Endothelial cell of umbilical vein (primary cell): ENCODE measurements at regions not wholly inside any gene's neighbourhood (a gene's known extent, or its start where the extent isn't known, plus 50 kb on each side); places are given as distances from the start of the nearest gene placed in this dataset.

Experiments used
- BruUV-seq: library from RNA; stranded (reverse); fragments of 400-500 nt; replicated peaks from 2 replicates; lab custom pipeline; 2021; lab: Mats Ljungman, UMichigan
- CTCF ChIA-PET: fragments of 300-600, 350-600 bp; sonication (Branson Sonifier 250); formaldehyde crosslinking; loops from one replicate; lab custom pipeline; 2021; ENCODE audit warnings: antibody characterized with exemption, inconsistent platforms; lab: Charles Lee
- POLR2A ChIA-PET: fragments of 300-600, 350-600 bp; sonication (Branson Sonifier 250); formaldehyde crosslinking; loops from one replicate; lab custom pipeline; 2021; ENCODE audit warnings: antibody characterized with exemption, inconsistent platforms; lab: Charles Lee
- DNase-seq: peaks from one replicate; pipeline ENCODE4 v3.0.0-alpha.2; 2011; ENCODE audit warnings: low read depth, low spot score
- FAIRE-seq: peaks from 2 replicates; lab custom pipeline; 2011; peaks lifted over from hg19 to GRCh38; lab: Jason Lieb, UNC
- H2AFZ ChIP-seq: 2 replicates; pipeline ENCODE4 v1.6.0; 2012; ENCODE audit warnings: low read depth, low read length, control low read depth, inconsistent platforms
- H3K27ac ChIP-seq: 2 replicates; pipeline ENCODE4 v1.5.1; 2011; ENCODE audit warnings: low read depth, mild to moderate bottlenecking, control low read depth, low read length, moderate library complexity; ENCODE audit not compliant: insufficient read depth
- H3K27me3 ChIP-seq, 2 experiments: 2 replicates each; pipeline versions ENCODE4 v1.6.0 to v1.6.1; 2011; ENCODE audit warnings: low read length in 2 of 2, mixed read lengths in 1 of 2; ENCODE audit not compliant: control insufficient read depth in 2 of 2, insufficient read depth in 2 of 2
- H3K36me3 ChIP-seq, 2 experiments: 2 replicates in 1 of 2; 3 replicates in 1 of 2; pipeline ENCODE4 v1.5.1; 2011; ENCODE audit warnings: low read length in 2 of 2, mild to moderate bottlenecking in 1 of 2, moderate library complexity in 1 of 2; ENCODE audit not compliant: control insufficient read depth in 2 of 2, insufficient read depth in 2 of 2; ENCODE audit errors: extremely low read depth in 1 of 2
- H3K4me1 ChIP-seq: 3 replicates; pipeline ENCODE4 v1.5.1; 2011; ENCODE audit warnings: mild to moderate bottlenecking, low read length; ENCODE audit not compliant: control insufficient read depth, insufficient read depth; ENCODE audit errors: extremely low read depth
- H3K4me2 ChIP-seq: 2 replicates; pipeline ENCODE4 v1.6.1; 2011; ENCODE audit warnings: low read length, control low read depth, mixed read lengths; ENCODE audit not compliant: insufficient read depth
- H3K4me3 ChIP-seq, 3 experiments: fragments of 200-600 bp in 1 of 3; sonication (generic), shearing (Covaris generic) in 1 of 3; replicated peaks in 1 of 3; 2 replicates each; pipeline ENCODE4 v1.5.1; 2011 to 2016; ENCODE audit warnings: control low read depth in 3 of 3, low read length in 3 of 3, mild to moderate bottlenecking in 2 of 3, inconsistent platforms in 1 of 3, low read depth in 1 of 3, moderate library complexity in 1 of 3; ENCODE audit not compliant: insufficient read depth in 1 of 3
- H3K79me2 ChIP-seq: 2 replicates; pipeline ENCODE4 v1.6.0; 2012; ENCODE audit warnings: low read length, inconsistent platforms; ENCODE audit not compliant: control insufficient read depth, insufficient read depth
- H3K9ac ChIP-seq: replicated peaks from 2 replicates; pipeline ENCODE3; 2011; ENCODE audit warnings: low read length, control low read depth; ENCODE audit not compliant: insufficient read depth; ENCODE audit errors: extremely low read depth
- H3K9me1 ChIP-seq: replicated peaks from 3 replicates; pipeline ENCODE4 v1.6.0; 2011; ENCODE audit warnings: mild to moderate bottlenecking, low read length; ENCODE audit not compliant: control insufficient read depth, insufficient read depth; ENCODE audit errors: extremely low read depth
- H3K9me3 ChIP-seq: replicated peaks from 2 replicates; pipeline ENCODE4 v1.5.1; 2012; ENCODE audit warnings: low read length, inconsistent platforms; ENCODE audit not compliant: control insufficient read depth, insufficient read depth
- H4K20me1 ChIP-seq: replicated peaks from 2 replicates; pipeline ENCODE3; 2011; ENCODE audit warnings: mild to moderate bottlenecking, low read length; ENCODE audit not compliant: control insufficient read depth, insufficient read depth; ENCODE audit errors: extremely low read depth
- CTCF ChIP-seq, 2 donors: IDR thresholded peaks; 1 replicate in 1 of 2; 2 replicates in 1 of 2; pipeline ENCODE4 v1.5.1; 2011; ENCODE audit warnings: low read length in 2 of 2, mild to moderate bottlenecking in 2 of 2, moderate library complexity in 2 of 2, control low read depth in 1 of 2, inconsistent platforms in 1 of 2, low read depth in 1 of 2; ENCODE audit not compliant: insufficient read depth in 1 of 2; ENCODE audit errors: extremely low read depth in 1 of 2
- EZH2 ChIP-seq: IDR thresholded peaks from 2 replicates; pipeline ENCODE4 v1.6.1; 2012; ENCODE audit warnings: borderline replicate concordance, low read depth, mild to moderate bottlenecking, moderate library complexity, low read length, inconsistent platforms; ENCODE audit not compliant: severe bottlenecking
- GATA2 ChIP-seq: IDR thresholded peaks from 2 replicates; pipeline ENCODE4 v1.7.0; 2011; ENCODE audit warnings: low read depth, mild to moderate bottlenecking, moderate library complexity, mixed read lengths, low read length; ENCODE audit not compliant: insufficient read length, insufficient read depth
- JUN ChIP-seq: IDR thresholded peaks from 2 replicates; pipeline ENCODE4 v1.6.1; 2011; ENCODE audit warnings: borderline replicate concordance, low read depth; ENCODE audit not compliant: insufficient read length, insufficient read depth
- MYC ChIP-seq: IDR thresholded peaks from one replicate; pipeline ENCODE4 v1.6.1; 2011; ENCODE audit warnings: mild to moderate bottlenecking, low read depth, low read length
- POLR2AphosphoS5 ChIP-seq: IDR thresholded peaks from 2 replicates; pipeline ENCODE4 v1.6.1; 2012; ENCODE audit warnings: low read depth, mild to moderate bottlenecking, control low read depth, low read length, moderate library complexity; ENCODE audit not compliant: insufficient read depth
- dilution Hi-C: fragments of 300-500 bp; cut with MboI; formaldehyde crosslinking; loops from one replicate; pipeline ENCODE4 v1.15.0; 2019; ENCODE audit warnings: low sequenced_read_pairs; ENCODE audit not compliant: extremely low pct_ligation_motif_present
- intact Hi-C: fragments of 100-400 bp; cut with micrococcal nuclease; formaldehyde crosslinking; loops from one replicate; pipeline ENCODE4 v1.10.0; 2022

GRCh38 chr2:37466533-37467222, 122.2 kb downstream of the QPCT start:
- H3K36me3 ChIP-seq: no peaks in the 10 kb centered on the region
- H4K20me1 ChIP-seq: no peaks in the 10 kb centered on the region
- no peaks in the 10 kb centered on the region for H3K9me1 ChIP-seq
- dilution Hi-C loops: no loop called here
- no peaks in the 10 kb centered on the region for H3K79me2 ChIP-seq
- BruUV-seq: no TSS peak
- no peak overlapping the region for H3K4me3 ChIP-seq
- ChIA-PET POLR2A (no interaction called here), CTCF (interaction anchor here (0.9 to 3.3 kb wide), 4 partner anchors 11 to 411 kb away, joined by 3 to 13 read pairs (median 4); no protein-coding TSS in a partner anchor)
- no peaks in the 10 kb centered on the region for H3K4me1 ChIP-seq
- TF ChIP-seq EZH2: no peak
- no peak for TF ChIP-seq GATA2
- no peak for TF ChIP-seq MYC
- no peak for TF ChIP-seq CTCF (IDR thresholded peaks at IDR 0.05; ENCODE audit: extremely low read depth in 1 of 2, insufficient read depth in 1 of 2, low read depth in 1 of 2, low read length in 2 of 2)
- TF ChIP-seq POLR2AphosphoS5: no peak
- TF ChIP-seq JUN: no peak
- DNase-seq: no peak
- no peak overlapping the region for H3K4me2 ChIP-seq
- no peaks in the 10 kb centered on the region for H3K9me3 ChIP-seq
- no peaks in the 10 kb centered on the region for H3K27me3 ChIP-seq
- no peak overlapping the region for H3K27ac ChIP-seq
- FAIRE-seq: no peak
- intact Hi-C loops: loop anchor here (10.0 kb wide), 1 partner anchor 1442 kb away; no protein-coding TSS in a partner anchor
- H2AFZ ChIP-seq: no peak overlapping the region
- no peak overlapping the region for H3K9ac ChIP-seq
